ENCODE measurements at regions not wholly inside any gene's neighbourhood (a gene's known extent, or its start where the extent isn't known, plus 50 kb on each side); places are given as distances from the start of the nearest gene placed in this dataset.

DNA sequence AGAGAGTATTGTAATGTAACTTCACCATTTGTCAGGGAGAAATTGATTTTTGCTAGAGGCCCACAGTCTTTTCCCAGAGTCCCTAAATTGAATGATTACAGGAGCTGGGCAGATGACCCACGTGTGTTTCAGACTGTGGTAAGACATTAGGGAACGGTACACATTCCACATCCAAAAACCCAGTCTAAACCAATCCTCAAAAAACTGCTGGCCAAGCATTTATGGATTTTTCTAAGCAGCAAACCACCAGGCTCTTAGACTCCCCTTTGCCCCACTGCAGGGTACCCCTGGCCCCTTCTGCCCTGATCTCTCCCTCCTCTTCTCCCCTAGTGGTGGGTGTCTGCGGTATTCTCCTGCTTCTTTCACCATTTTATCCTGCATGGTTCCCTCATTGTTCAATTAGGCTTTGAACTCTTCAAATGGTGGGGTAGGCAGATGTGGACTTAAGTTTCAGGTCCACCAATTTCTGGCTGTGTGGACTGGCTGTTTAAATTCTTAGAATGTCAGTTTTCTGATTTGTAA lies 135.5 kb upstream of the SORCS3 start:
- no peak for DNase-seq

GRCh38 chr10:104509981-104510380 lies 131.1 kb upstream of the SORCS3 start:
- DNase-seq: no peak

GRCh38 chr10:104510644-104511043 lies 130.4 kb upstream of the SORCS3 start:
- no peak for DNase-seq

- DNase-seq: no peak
Measured at GRCh38 chr10:104512800-104513199, 128.3 kb upstream of the SORCS3 start.

DNA sequence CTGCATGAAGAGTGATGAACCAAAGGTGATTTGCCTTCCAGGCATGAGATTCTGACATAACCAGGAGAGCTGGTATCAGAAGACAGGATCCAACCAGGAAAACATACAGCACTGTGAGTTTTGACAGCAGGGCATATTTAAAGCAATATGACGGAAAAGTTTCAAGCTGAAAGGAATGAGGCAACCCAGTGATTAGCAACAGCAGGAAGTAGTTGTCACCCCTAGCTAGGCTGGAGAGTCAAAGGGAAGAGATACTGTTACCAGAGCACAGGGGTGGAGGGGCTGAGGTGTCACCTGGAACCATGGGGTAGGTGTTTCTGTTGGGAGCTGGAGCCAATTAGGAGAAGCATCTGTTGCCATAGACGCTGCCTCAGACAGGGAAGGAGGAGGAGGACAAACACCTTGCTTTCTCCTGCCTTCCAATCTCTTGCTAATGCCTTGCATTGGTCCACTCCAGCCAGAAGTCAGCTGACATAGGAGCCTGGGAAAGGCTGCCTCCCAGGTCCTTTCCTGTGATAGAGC lies 125.4 kb upstream of the SORCS3 start:
- DNase-seq: no peak

DNA sequence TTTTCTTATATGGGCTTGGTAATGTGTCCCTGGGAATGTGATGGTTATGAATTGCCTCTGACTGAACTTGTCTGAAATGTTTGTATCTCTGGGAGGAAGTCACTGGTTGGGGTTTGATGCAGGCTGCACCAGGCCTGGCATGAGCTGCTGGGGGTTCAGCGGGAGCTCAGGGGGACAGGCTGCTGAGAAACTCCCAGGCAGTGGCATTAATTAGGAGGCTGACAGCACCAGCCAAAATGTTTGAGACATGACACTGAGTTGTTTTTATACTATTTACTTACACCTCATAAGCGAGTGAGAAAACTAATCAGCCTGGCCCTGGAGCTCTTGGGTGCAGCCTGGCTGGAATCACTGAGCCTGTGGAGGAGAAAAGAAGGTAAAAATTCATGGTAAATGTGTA lies 124.1 kb upstream of the SORCS3 start:
- no peak for DNase-seq

DNA sequence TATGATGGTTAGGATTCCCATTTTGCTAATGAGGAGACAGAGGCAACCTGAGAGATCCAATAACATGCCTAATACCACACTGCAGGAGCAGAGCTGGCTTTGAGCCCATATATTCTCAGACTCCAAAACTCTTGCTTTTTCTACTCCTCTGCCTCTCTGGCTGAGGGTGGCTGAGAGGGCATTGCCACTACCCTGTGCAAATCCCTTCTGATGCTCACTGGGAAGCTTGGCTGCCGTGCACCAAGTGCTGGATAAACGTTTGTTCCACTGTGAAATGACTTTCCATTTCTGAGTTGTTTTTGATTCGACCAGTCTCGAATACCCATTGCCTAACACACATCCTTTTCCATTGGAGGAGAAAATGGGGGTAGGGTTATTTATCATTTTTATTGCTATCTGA lies 123.1 kb upstream of the SORCS3 start:
- no peak for DNase-seq

- DNase-seq: no peak
Measured at GRCh38 chr10:104518891-104519290, 122.2 kb upstream of the SORCS3 start.

DNA sequence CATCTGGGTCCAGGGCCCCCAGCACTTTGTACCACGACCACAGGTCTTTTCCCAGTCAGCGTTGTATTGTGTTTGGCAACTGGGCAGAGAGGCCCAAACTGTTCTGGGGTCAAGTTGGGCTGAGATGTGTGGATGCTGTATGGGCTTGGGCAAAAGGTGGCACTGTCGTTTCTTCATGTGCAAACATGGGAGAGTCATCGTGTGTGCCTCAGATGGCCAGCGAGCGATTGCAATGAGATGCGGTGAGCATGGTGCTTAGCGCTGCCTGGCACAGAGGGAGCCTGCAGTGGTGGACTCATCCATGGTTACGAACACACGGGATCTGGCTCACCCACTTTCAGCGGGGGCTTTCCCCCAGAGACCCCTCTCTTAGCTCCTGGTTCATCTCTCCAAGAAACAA lies 120.4 kb upstream of the SORCS3 start:
- DNase-seq: no peak

- no peak for DNase-seq
Measured at GRCh38 chr10:104521901-104522694, 119.0 kb upstream of the SORCS3 start.

DNA sequence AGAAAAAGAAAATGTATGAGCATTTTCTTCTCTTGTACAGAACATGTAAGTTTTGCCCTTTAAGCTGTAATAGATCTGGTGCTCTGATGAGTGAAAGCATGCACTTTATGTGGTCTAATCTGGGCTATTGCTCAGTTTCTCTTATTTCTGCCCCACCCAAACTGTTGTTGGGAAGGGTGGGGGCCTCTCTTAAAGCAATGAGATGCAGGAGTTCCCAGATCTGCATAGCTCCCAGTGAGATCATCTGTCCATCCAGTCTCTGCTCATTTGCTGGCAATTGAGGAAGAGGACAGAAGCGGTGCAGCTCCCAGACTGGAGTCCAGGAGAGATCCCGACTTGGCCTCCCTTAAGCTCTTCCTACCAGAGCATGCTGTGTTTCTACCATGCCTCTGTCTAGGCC lies 114.9 kb upstream of the SORCS3 start:
- no peak for DNase-seq

DNA sequence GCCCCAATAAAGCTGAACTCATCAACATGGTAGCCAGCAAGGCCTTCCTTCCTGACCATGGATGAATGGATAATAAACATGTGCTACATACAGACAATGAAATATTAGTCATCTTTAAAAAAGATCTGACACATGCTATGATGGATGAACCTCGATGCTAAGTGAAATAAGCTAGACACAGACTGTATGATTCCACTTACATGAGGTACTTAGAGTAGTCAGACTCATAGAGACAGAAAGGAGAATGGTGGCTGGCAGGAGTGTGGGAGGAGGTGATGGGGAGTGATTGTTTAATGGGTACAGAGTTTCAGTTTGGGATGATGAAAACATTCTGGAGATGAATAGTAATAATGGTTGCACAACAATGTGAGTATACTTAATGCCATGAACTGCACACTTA lies 114.1 kb upstream of the SORCS3 start:
- DNase-seq: no peak

DNA sequence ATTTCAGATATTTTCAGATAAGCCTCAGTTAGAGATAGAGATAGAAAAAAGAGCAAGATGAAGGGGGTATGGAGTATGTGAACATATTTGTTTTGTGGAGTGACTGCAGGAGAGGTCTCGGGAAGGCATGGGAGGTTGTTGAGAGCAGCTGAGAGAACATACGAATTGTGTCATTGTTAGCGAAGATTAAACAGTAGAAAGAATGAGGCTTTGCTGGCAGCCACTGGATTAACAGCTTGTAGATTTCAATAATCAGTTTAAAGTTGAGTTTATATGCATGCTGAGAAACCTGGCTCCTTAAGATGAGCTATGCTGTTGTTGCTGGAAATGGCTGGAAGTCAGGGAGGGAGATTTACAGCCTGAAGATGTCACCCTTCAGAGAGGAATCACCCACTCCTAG lies 100.9 kb upstream of the SORCS3 start:
- no peak for DNase-seq

GRCh38 chr10:104541820-104542219 lies 99.3 kb upstream of the SORCS3 start:
- DNase-seq: no peak

DNA sequence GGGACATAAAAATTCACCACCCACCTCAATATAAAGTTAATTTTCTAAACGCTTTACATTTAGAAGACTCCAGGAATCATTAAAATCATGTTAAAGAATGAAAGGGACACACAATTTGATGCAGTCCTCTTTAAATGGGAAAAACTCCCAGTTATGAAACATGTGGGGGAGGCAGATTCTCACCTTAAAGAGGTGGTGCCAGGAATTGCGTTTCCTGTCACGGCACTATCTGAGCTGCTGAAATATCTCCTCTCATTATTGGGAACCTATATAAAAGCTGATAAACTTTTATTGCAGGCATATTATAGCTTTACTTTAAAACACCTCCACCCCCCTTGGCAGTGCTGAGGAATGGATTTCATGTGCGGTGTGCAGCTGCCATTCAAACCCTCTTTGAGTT lies 94.8 kb upstream of the SORCS3 start:
- DNase-seq: no peak

DNA sequence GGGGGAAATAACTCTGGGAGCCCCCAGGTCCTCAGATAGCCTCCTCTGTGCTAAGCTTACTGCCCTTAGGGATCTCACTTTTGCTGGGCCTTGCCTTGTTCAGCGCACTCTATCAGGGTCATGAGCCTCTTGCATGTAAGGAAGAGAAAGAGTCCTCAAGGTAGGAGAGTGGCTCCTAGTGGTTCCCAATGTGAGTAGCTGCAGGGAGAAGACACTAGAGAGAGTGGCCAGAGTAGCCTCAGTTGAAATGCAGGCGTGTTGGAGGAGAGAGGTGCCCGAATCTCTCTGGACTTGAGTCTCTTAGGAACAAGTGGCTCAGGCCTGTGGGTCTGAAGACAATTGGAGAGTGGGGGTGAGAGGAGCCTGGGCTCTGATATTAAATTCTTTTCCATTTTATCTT lies 94.3 kb upstream of the SORCS3 start:
- no peak for DNase-seq

GRCh38 chr10:104548090-104548489 lies 93.0 kb upstream of the SORCS3 start:
- DNase-seq: no peak

DNA sequence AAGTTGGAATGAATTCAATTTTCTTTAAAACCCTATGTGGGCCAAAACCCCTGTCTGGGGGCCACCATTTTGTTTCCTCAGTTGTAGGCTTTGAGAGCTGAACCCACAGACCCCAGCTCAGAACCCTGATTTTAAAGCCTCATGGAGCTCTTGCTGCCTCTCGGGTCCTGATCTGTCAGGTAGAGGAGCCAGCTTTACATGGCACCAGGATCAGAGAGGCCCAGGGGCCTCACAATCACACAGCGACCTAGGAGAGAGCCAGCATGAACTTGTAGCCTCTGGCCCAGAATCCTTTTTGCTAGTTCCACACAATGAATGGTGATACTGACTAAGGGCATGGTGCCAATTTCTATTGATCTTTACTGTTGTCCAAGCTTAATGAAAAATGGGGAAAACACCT lies 84.3 kb upstream of the SORCS3 start:
- no peak for DNase-seq

DNA sequence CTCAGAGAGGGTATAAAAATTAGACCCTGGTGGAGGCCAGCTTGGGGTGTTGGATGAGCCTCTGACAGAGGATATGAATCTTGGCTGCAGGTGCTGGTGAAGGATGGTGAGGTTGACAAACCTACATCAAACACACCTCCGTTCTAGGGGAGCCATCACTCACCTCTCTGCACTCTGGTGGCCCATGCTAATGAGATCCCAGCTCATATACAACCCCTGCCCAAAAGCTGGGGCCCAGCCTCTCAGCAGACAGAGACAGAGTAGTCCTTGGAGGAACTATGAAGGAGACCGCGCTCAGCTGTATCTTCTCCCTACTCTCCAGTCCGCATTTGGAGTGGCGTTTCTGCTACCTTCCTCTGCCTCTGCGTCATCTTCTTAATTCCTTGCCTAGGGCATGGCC lies 83.1 kb upstream of the SORCS3 start:
- DNase-seq: no peak

GRCh38 chr10:104559935-104560334 lies 81.2 kb upstream of the SORCS3 start:
- DNase-seq: no peak

GRCh38 chr10:104563051-104563450 lies 78.0 kb upstream of the SORCS3 start:
- DNase-seq: no peak

- no peak for DNase-seq
Measured at GRCh38 chr10:104563548-104563947, 77.5 kb upstream of the SORCS3 start.

- no peak for DNase-seq
Measured at GRCh38 chr10:104574427-104574826, 66.7 kb upstream of the SORCS3 start.

DNA sequence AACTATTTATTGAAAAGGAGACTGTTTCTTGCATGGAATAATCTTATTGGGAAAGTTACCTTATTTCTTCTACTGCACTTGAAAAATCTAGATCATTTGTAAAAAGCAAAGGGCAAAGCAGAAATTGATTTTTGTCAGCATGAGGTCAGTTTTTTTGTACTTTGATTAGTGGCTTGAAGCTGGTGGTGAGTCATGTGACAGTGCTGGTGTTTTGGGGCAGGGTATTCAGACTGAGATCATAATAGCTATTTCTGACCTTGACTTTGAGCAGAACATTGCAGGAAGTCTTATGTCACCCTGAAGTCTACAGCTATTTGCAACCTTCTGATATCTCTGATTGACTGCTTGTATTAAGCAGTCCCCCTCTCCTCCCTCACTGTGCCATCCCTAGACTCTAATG lies 66.3 kb upstream of the SORCS3 start:
- no peak for DNase-seq

DNA sequence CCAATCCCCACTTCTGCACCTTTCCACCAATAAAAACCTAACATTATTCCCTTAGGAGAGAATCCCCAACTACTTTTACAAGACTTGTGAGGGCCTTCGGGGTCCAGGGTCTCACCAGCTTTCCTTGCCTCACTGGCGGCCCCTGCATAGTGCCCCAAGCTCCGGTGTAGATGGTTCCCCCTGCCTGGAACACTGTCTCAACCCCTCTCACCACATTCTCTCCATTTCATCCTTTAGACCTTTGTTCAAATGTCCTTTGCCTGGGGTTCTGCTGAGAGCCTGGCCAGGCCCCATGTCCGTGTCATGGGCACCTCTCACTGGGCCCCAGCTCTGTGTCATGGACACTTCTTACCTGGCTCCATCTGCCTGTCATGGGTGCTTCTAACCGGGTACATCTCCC lies 64.5 kb upstream of the SORCS3 start:
- no peak for DNase-seq
